ENCODE measurements at regions not wholly inside any gene's neighbourhood (a gene's known extent, or its start where the extent isn't known, plus 50 kb on each side); places are given as distances from the start of the nearest gene placed in this dataset.

GRCh38 chr12:126819554-126819953 lies 1447.4 kb upstream of the TMEM132C start:
- no peak for TF ChIP-seq CTCF (IDR thresholded peaks at IDR 0.05; ENCODE audit: insufficient read depth, missing control alignments)
- FAIRE-seq, result no peak
- no peak for DNase-seq (ENCODE audit: insufficient read length, low spot score)

DNA sequence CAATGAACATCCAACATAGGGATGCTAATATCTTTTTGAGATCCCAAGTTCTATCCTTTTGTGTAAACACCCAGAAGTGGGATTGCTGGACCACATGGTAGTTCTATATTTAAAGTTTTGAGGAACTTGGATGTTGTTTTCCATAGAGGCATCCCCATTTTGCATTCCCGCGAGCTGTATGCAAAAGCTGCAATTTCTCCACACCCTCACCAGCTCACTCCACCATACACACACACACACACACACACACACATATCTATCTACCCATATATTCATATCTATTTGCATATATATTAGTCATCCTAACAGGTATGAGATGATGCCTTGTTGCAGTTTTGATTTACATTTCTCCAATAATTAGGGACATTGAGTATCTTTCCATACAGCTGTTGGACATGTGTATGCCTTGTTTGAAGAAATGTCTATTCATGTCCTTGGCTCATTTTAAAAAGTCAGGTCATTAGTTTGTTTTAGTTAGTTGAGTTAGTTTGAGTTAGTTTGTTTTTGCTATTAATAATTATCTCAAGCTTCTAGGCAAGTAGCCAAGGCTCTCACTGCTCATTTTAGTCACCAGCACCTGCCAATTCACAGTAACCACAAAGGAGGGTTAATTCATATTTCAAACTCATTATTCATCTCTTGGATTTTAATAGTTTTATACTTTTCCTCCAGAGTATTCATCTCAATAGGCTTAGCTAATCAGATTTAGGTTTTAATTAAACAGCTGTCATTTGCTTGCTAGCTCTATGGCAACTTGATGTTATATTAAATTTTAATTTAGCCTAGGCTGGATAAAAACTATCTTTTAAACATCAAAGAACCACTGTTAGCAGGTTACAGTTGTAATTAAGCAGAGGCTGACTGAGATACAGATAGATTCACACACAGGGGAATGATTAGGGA lies 1435.9 kb upstream of the TMEM132C start:
- no peak for FAIRE-seq
- DNase-seq (ENCODE audit: insufficient read length, low spot score), result no peak
- no peak for TF ChIP-seq CTCF (IDR thresholded peaks at IDR 0.05; ENCODE audit: insufficient read depth, missing control alignments)

GRCh38 chr12:126837697-126838096 lies 1429.3 kb upstream of the TMEM132C start:
- TF ChIP-seq CTCF (IDR thresholded peaks at IDR 0.05; ENCODE audit: insufficient read depth, missing control alignments), result no peak
- DNase-seq (ENCODE audit: insufficient read length, low spot score) (no peak), FAIRE-seq (no peak)

DNA sequence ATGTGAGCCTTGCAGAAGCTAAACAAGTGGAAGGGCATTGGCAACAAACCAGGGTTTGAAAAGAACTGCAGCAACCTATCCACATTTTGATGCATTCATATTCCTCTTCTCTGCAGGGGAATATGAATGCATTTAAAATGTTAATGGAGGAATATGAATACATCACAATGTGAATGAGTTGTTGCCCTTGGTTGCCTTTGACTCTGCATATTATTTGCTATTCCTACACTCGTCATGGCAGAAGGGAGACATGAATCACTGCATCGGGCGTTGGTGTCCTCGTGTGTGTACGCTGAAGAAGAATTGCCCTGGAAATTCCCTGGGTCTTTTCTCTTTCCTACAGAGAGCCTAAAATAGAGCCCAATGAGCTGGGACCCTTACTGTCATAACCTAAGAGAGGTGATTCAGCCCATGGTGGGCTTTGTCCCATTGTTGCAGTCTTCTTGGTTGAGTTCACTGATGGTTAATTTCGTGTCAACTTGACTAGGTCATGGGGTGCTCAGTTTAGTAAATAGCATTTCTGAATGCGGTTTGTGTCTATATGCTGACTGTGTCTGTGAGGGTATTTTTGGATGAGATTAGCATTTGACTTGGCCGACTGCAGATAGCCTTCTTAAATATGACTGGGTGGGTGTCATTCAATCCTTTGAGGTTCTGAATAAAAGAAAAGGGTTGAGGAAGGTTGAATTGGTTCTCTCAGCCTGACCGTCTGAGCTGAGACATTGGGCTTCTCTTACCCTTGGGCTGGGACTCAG lies 1422.9 kb upstream of the TMEM132C start:
- no peak for DNase-seq (ENCODE audit: insufficient read length, low spot score)
- FAIRE-seq, result no peak
- no peak for TF ChIP-seq CTCF (IDR thresholded peaks at IDR 0.05; ENCODE audit: insufficient read depth, missing control alignments)

DNA sequence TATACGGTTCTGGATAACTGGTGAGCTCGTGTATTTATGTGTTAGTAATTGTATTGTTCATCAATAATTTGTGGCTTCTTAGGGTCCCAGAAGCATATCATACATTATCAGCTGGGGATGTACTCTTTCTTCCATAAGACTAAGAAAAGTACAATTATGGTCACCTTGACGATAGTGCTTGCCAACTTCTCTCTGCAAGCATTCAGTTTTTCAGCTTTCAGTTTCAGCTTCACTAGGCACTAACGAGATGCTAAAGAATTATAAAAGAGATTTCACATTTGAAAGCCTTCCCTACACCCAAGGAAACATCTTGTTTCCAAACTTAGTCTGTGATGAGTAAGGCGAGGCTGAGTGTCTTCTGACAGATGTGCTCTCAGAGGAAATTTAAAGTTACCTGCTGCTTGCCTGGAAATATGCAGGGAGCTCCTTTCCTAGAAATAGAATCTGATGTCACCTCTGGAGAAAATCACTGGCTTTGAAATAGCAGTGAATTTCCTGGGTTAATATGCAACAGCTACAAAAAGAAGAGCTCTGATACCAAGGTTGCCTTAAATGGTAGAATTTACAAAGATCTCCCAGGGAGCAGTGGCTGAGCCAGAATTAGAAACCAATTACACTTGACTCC lies 1419.9 kb upstream of the TMEM132C start:
- DNase-seq (ENCODE audit: insufficient read length, low spot score) (no peak), FAIRE-seq (no peak)
- no peak for TF ChIP-seq CTCF (IDR thresholded peaks at IDR 0.05; ENCODE audit: insufficient read depth, missing control alignments)

DNA sequence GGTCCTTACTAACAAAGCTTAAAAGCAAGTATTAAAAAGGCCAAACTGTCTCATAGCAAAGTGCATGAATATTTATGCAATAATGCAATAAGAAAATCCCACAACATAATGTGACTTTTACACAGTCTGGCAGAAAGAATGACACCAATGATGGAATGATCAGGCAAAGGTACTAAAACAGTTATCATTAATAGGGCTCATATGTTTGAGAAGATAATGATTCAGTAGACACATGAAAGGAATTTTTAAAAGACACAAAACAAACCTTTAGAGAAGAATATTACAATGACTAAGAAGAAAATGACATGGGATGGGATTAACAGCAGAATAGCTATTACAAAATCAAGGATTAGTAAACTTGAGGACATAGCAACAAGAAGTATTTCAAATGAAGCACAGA lies 1411.2 kb upstream of the TMEM132C start:
- TF ChIP-seq CTCF (IDR thresholded peaks at IDR 0.05; ENCODE audit: insufficient read depth, missing control alignments), result no peak
- FAIRE-seq, result no peak

More for the DNA sequence above, 1411.2 kb upstream of the TMEM132C start:
- no peak for DNase-seq (ENCODE audit: insufficient read length, low spot score)
